ENCODE measurements at regions not wholly inside any gene's neighbourhood (a gene's known extent, or its start where the extent isn't known, plus 50 kb on each side); places are given as distances from the start of the nearest gene placed in this dataset.

DNA sequence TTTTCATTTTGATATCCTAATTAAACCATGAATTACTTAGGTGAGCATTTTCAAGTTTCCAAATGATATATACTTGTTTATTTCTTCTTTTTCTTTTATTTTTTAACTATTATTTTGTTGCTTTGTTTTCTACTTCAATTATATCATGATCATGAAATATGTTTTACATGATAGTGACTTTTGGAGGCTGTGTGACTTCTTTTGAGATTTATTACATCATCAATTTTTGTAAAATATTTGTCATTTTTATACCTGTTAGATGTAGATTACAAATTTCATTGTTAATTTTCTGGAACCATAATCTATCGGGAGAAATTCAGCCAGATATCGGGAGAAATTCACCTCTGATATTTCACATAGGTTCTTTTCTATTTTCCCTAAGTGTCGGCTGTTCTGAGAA, 228.6 kb downstream of the RAD51AP2 start:
- Histone ChIP-seq H3K27me3 (ENCODE audit: low read depth, low read length) (no peaks in the 10 kb centered on the region), H3K4me1 (ENCODE audit: low read length) (no peaks in the 10 kb centered on the region), H3K9ac (ENCODE audit: low read length) (no peak overlapping the region), H3K4me3 (ENCODE audit: low read length) (no peak overlapping the region), H2AFZ (ENCODE audit: low read depth, low read length) (no peak overlapping the region), H4K20me1 (ENCODE audit: insufficient read depth, low read length) (no peaks in the 10 kb centered on the region), H3K4me2 (ENCODE audit: low read length) (no peak overlapping the region), H3K9me3 (ENCODE audit: insufficient read depth, low read length) (no peaks in the 10 kb centered on the region), H3K27ac (ENCODE audit: low read length) (no peak overlapping the region), H3K36me3 (replicated peaks; ENCODE audit: low read depth, low read length) (no peaks in the 10 kb centered on the region), H3K79me2 (ENCODE audit: low read length) (no peaks in the 10 kb centered on the region)
- TF ChIP-seq, protein P1, sequence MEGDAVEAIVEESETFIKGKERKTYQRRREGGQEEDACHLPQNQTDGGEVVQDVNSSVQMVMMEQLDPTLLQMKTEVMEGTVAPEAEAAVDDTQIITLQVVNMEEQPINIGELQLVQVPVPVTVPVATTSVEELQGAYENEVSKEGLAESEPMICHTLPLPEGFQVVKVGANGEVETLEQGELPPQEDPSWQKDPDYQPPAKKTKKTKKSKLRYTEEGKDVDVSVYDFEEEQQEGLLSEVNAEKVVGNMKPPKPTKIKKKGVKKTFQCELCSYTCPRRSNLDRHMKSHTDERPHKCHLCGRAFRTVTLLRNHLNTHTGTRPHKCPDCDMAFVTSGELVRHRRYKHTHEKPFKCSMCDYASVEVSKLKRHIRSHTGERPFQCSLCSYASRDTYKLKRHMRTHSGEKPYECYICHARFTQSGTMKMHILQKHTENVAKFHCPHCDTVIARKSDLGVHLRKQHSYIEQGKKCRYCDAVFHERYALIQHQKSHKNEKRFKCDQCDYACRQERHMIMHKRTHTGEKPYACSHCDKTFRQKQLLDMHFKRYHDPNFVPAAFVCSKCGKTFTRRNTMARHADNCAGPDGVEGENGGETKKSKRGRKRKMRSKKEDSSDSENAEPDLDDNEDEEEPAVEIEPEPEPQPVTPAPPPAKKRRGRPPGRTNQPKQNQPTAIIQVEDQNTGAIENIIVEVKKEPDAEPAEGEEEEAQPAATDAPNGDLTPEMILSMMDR (IDR thresholded peaks at IDR 0.05; ENCODE audit: low read depth, low read length), result no peak
- no peak for TF ChIP-seq EZH2phosphoT487 (IDR thresholded peaks at IDR 0.05; ENCODE audit: low read depth)

DNA sequence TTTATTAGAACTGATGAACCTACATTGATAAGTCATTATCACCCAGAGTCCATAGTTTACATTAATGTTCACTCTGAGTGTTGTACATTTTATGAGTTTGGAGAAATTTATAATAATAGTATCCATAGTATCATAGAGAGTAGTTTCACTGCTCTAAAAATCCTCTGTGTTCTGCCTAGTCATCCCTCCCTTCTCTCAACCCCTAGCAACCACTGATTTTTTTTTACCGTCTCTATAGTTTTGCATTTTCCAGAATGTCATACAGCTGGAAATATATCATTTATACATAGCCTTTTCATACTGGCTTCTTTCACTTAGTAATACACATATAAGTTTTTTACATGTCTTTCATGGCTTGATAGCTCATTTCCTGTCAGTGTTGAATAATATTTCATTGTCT, 231.1 kb downstream of the RAD51AP2 start:
- H3K9me3 ChIP-seq (ENCODE audit: insufficient read depth, low read length), result no peaks in the 10 kb centered on the region
- no peaks in the 10 kb centered on the region for H3K4me1 ChIP-seq (ENCODE audit: low read length)
- H3K36me3 ChIP-seq (replicated peaks; ENCODE audit: low read depth, low read length), result no peaks in the 10 kb centered on the region
- TF ChIP-seq, protein P1 (IDR thresholded peaks at IDR 0.05; ENCODE audit: low read depth, low read length), result no peak
- TF ChIP-seq EZH2phosphoT487 (IDR thresholded peaks at IDR 0.05; ENCODE audit: low read depth), result no peak
- H3K27me3 ChIP-seq (ENCODE audit: low read depth, low read length), result no peaks in the 10 kb centered on the region
- H3K27ac ChIP-seq (ENCODE audit: low read length), result no peak overlapping the region
- no peak overlapping the region for H3K9ac ChIP-seq (ENCODE audit: low read length)
- H3K4me3 ChIP-seq (ENCODE audit: low read length), result no peak overlapping the region
- no peak overlapping the region for H3K4me2 ChIP-seq (ENCODE audit: low read length)
- no peaks in the 10 kb centered on the region for H3K79me2 ChIP-seq (ENCODE audit: low read length)
- no peaks in the 10 kb centered on the region for H4K20me1 ChIP-seq (ENCODE audit: insufficient read depth, low read length)
- H2AFZ ChIP-seq (ENCODE audit: low read depth, low read length), result no peak overlapping the region

DNA sequence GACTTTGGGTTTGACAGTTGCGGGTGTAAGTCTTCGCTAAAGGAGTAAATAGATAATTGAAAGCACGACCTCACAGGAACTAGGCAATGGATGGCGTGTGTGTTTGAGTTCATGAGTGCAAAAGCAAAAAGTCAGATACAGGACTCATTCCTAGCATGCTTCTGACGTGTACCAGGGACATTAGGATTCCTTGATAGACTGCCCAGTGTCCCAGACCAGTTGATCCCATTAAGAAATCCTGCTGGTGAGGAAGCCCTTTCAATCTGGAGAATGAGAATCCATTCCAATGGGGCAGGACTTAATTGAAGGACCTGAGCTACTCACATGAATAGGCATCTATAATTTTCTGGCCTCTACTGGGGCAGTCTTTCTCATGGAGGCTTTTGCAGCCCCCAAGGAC, 235.4 kb downstream of the RAD51AP2 start:
- no peaks in the 10 kb centered on the region for H3K36me3 ChIP-seq (replicated peaks; ENCODE audit: low read depth, low read length)

DNA sequence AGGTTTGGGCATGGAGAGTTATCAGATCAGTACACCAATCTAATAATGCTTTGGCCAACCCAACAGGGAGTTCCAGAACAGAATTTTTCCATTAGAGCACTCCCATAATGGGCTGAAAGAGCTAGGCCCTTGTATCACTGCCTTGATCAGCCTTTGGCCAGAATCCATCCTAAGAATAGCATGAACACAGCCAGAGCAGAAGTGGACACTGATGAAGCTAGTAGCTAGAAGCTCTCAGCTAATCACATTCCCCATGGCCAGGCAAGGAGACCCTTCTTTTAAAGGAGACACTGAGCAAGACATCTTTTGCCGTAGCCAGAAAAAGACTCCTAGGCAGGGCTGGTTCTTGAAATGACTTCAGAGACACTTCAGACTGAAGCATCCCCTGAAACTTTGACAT, 236.0 kb downstream of the RAD51AP2 start:
- no peaks in the 10 kb centered on the region for H4K20me1 ChIP-seq (ENCODE audit: insufficient read depth, low read length)
- no peaks in the 10 kb centered on the region for H3K9me3 ChIP-seq (ENCODE audit: insufficient read depth, low read length)

More for the DNA sequence above, 235.4 kb downstream of the RAD51AP2 start:
- no peaks in the 10 kb centered on the region for H3K27me3 ChIP-seq (ENCODE audit: low read depth, low read length)
- H3K4me1 ChIP-seq (ENCODE audit: low read length), result no peaks in the 10 kb centered on the region
- no peak for TF ChIP-seq EZH2phosphoT487 (IDR thresholded peaks at IDR 0.05; ENCODE audit: low read depth)
- TF ChIP-seq, protein P1 (IDR thresholded peaks at IDR 0.05; ENCODE audit: low read depth, low read length), result no peak
- H3K79me2 ChIP-seq (ENCODE audit: low read length), result no peaks in the 10 kb centered on the region
- no peak overlapping the region for H3K9ac ChIP-seq (ENCODE audit: low read length)
- no peaks in the 10 kb centered on the region for H4K20me1 ChIP-seq (ENCODE audit: insufficient read depth, low read length)
- no peak overlapping the region for H3K27ac ChIP-seq (ENCODE audit: low read length)
- H2AFZ ChIP-seq (ENCODE audit: low read depth, low read length), result no peak overlapping the region
- no peaks in the 10 kb centered on the region for H3K9me3 ChIP-seq (ENCODE audit: insufficient read depth, low read length)
- no peak overlapping the region for H3K4me2 ChIP-seq (ENCODE audit: low read length)
- no peak overlapping the region for H3K4me3 ChIP-seq (ENCODE audit: low read length)

More for the DNA sequence above, 236.0 kb downstream of the RAD51AP2 start:
- no peak overlapping the region for H3K27ac ChIP-seq (ENCODE audit: low read length)
- H2AFZ ChIP-seq (ENCODE audit: low read depth, low read length), result no peak overlapping the region
- H3K4me3 ChIP-seq (ENCODE audit: low read length), result no peak overlapping the region
- no peak overlapping the region for H3K4me2 ChIP-seq (ENCODE audit: low read length)
- H3K79me2 ChIP-seq (ENCODE audit: low read length), result no peaks in the 10 kb centered on the region
- H3K9ac ChIP-seq (ENCODE audit: low read length), result no peak overlapping the region
- TF ChIP-seq, protein P1 (IDR thresholded peaks at IDR 0.05; ENCODE audit: low read depth, low read length), result no peak
- TF ChIP-seq EZH2phosphoT487 (IDR thresholded peaks at IDR 0.05; ENCODE audit: low read depth), result no peak
- H3K36me3 ChIP-seq (replicated peaks; ENCODE audit: low read depth, low read length), result no peaks in the 10 kb centered on the region
- no peaks in the 10 kb centered on the region for H3K27me3 ChIP-seq (ENCODE audit: low read depth, low read length)
- no peaks in the 10 kb centered on the region for H3K4me1 ChIP-seq (ENCODE audit: low read length)
